ENCODE measurements at regions not wholly inside any gene's neighbourhood (a gene's known extent, or its start where the extent isn't known, plus 50 kb on each side); places are given as distances from the start of the nearest gene placed in this dataset.

GRCh38 chr3:8450618-8451017 lies 51.0 kb upstream of the LMCD1 start:
- DNase-seq, result no peak
- intact Hi-C loops (cut with DNase I), result no loop called here

GRCh38 chr3:8451696-8452095 lies 49.9 kb upstream of the LMCD1 start:
- H3K27ac ChIP-seq, result no peak overlapping the region
- no peak for DNase-seq
- no peak overlapping the region for H3K9ac ChIP-seq (ENCODE audit: low read depth in 2 of 2, low read length in 2 of 2)
- intact Hi-C loops (cut with DNase I), result no loop called here
- H3K9me3 ChIP-seq, result no peaks in the 10 kb centered on the region
- no peak for TF ChIP-seq CTCF (IDR thresholded peaks at IDR 0.05)
- no peaks in the 10 kb centered on the region for H3K4me1 ChIP-seq
- H3K36me3 ChIP-seq, result no peaks in the 10 kb centered on the region
- no peaks in the 10 kb centered on the region for H3K27me3 ChIP-seq
- no peak overlapping the region for H3K4me3 ChIP-seq

More at GRCh38 chr3:8450618-8451017, 51.0 kb upstream of the LMCD1 start:
- no peaks in the 10 kb centered on the region for H3K27me3 ChIP-seq
- TF ChIP-seq CTCF (IDR thresholded peaks at IDR 0.05), result no peak
- H3K4me1 ChIP-seq, result no peaks in the 10 kb centered on the region
- H3K9ac ChIP-seq (ENCODE audit: low read depth in 2 of 2, low read length in 2 of 2), result no peak overlapping the region
- H3K27ac ChIP-seq, result no peak overlapping the region
- no peaks in the 10 kb centered on the region for H3K9me3 ChIP-seq
- no peak overlapping the region for H3K4me3 ChIP-seq
- no peaks in the 10 kb centered on the region for H3K36me3 ChIP-seq
